CD4-positive, alpha-beta memory T cell (primary cell): ENCODE measurements at regions not wholly inside any gene's neighbourhood (a gene's known extent, or its start where the extent isn't known, plus 50 kb on each side); places are given as distances from the start of the nearest gene placed in this dataset.

Experiments
- CTCF ChIA-PET: fragments of 350-600 bp; sonication (Branson Sonifier 250); formaldehyde crosslinking; loops from one replicate; lab custom pipeline; 2021; ENCODE audit warnings: inconsistent platforms; ENCODE audit not compliant: partially characterized antibody; lab: Charles Lee
- POLR2A ChIA-PET: fragments of 350-600 bp; sonication (Branson Sonifier 250); formaldehyde crosslinking; loops from one replicate; lab custom pipeline; 2021; ENCODE audit not compliant: partially characterized antibody; lab: Charles Lee
- DNase-seq, 5 donors: peaks; one replicate each; pipeline versions ENCODE4 v3.0.0 to v3.0.0-alpha.2; 2020 to 2022; ENCODE audit warnings: mixed read lengths in 1 of 5
- H3K27ac ChIP-seq: one replicate; pipeline ENCODE4 v1.7.0; 2013; ENCODE audit warnings: low read depth, low read length
- H3K27me3 ChIP-seq: 2 replicates; pipeline ENCODE4 v1.7.0; 2013; ENCODE audit warnings: mild to moderate bottlenecking, low read length, moderate library complexity; ENCODE audit not compliant: insufficient read depth
- H3K36me3 ChIP-seq: 2 replicates; pipeline ENCODE4 v1.7.0; 2013; ENCODE audit warnings: mild to moderate bottlenecking, low read length, moderate library complexity; ENCODE audit not compliant: insufficient read depth
- H3K4me1 ChIP-seq: 2 replicates; pipeline ENCODE4 v1.7.0; 2013; ENCODE audit warnings: mild to moderate bottlenecking, low read length, moderate library complexity; ENCODE audit not compliant: insufficient read depth
- H3K4me3 ChIP-seq, 2 donors: one replicate each; pipeline ENCODE4 v1.7.0; 2013; ENCODE audit warnings: low read length in 2 of 2, mild to moderate bottlenecking in 1 of 2
- H3K9me3 ChIP-seq, 2 donors: one replicate each; pipeline ENCODE4 v1.7.0; 2013; ENCODE audit warnings: low read length in 2 of 2, control low read depth in 1 of 2; ENCODE audit not compliant: control insufficient read depth in 1 of 2
- H3K27ac Mint-ChIP-seq, 7 donors: one replicate each; pipeline ENCODE4 v1.8.0; 2020 to 2021; ENCODE audit warnings: mixed read lengths in 7 of 7, mild to moderate bottlenecking in 6 of 7, inconsistent platforms in 3 of 7, moderate library complexity in 3 of 7
- H3K27me3 Mint-ChIP-seq, 2 donors: one replicate each; pipeline ENCODE4 v1.8.0; 2020 to 2021; ENCODE audit warnings: mixed read lengths in 2 of 2
- H3K36me3 Mint-ChIP-seq, 2 donors: one replicate each; pipeline ENCODE4 v1.8.0; 2020 to 2021; ENCODE audit warnings: mixed read lengths in 2 of 2, inconsistent platforms in 1 of 2, mild to moderate bottlenecking in 1 of 2
- H3K4me1 Mint-ChIP-seq, 4 donors: one replicate each; pipeline ENCODE4 v1.8.0; 2020 to 2021; ENCODE audit warnings: mixed read lengths in 4 of 4, mild to moderate bottlenecking in 1 of 4
- H3K4me3 Mint-ChIP-seq, 8 donors: one replicate each; pipeline ENCODE4 v1.8.0; 2020 to 2021; ENCODE audit warnings: mixed read lengths in 8 of 8, mild to moderate bottlenecking in 7 of 8, moderate library complexity in 6 of 8, inconsistent platforms in 3 of 8
- H3K9me3 Mint-ChIP-seq, 8 donors: one replicate each; pipeline ENCODE4 v1.8.0; 2020 to 2021; ENCODE audit warnings: mixed read lengths in 8 of 8, mild to moderate bottlenecking in 5 of 8, inconsistent platforms in 3 of 8, moderate library complexity in 1 of 8
- intact Hi-C: fragments of 100-400 bp; cut with micrococcal nuclease; formaldehyde crosslinking; loops from one replicate; pipeline ENCODE4 v1.15.1; 2023

DNA sequence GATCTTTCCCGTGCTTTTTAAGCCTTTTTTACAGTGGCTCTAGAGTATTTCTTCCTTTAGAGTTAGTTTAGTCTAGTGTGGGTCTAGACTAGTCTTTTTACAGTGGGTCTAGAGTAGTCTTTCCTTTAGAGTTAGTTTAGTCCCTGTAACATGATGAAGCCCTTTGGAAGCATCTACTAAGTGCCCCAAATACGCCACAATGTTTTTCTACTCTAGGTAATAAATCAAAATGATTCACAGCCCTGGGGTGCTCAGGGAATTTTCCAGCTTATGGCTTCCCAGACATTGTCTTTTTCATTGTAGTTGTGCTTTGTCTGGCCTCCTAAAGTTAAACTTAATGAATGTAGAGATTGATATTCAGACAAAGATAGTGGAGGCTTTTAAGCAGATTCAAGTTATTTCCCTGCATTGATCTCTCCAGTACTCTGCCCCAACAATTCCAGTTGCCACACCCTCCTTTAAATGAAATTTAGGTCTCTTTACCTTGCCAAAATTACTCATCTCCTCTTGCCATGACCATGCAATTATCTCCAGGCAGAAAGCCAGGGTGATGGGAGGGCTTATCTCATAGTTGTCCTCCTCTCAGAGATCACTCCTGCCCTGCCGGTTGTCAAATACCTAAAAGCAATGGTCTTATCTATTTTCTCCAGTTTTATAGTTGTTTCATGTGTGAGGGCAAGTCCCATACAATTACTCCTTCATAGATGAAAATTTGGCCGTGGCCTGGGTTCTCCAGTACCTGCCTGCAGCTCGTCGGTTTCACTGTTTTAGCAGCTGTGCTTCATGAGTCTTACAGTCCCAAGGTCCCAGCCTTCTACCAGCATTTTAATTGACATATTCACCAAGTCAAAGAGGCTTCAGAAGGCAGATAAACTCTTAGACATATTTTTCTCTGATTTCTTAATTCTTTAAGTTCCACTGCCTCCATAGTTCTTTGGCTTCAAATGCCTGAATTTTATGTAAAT lies 794.0 kb upstream of the COX7C start:
- peaks cover 0 to 5% (median 0%) of the 10 kb centered on the region in 8 donors for H3K9me3 Mint-ChIP-seq
- H3K27me3 Mint-ChIP-seq, result no peaks in the 10 kb centered on the region
- no peak overlapping the region for H3K4me3 Mint-ChIP-seq
- peak overlapping the region in 1 of 7 donors; percentile 39 for H3K27ac Mint-ChIP-seq
- H3K4me3 ChIP-seq, result no peak overlapping the region
- H3K4me1 Mint-ChIP-seq, result no peaks in the 10 kb centered on the region
- no peaks in the 10 kb centered on the region for H3K36me3 ChIP-seq
- no peaks in the 10 kb centered on the region for H3K9me3 ChIP-seq
- H3K4me1 ChIP-seq, result no peaks in the 10 kb centered on the region
- H3K27me3 ChIP-seq, result no peaks in the 10 kb centered on the region
- intact Hi-C loops, result no loop called here
- no peak overlapping the region for H3K27ac ChIP-seq
- H3K36me3 Mint-ChIP-seq, result no peaks in the 10 kb centered on the region
- ChIA-PET POLR2A (no interaction called here), CTCF (no interaction called here)
- DNase-seq, result no peak

- no peak overlapping the region for H3K4me3 Mint-ChIP-seq
- POLR2A ChIA-PET, result no interaction called here
- intact Hi-C loops, result no loop called here
These were observed 779.0 kb upstream of the COX7C start for GRCh38 chr5:85838781-85839180.

DNA sequence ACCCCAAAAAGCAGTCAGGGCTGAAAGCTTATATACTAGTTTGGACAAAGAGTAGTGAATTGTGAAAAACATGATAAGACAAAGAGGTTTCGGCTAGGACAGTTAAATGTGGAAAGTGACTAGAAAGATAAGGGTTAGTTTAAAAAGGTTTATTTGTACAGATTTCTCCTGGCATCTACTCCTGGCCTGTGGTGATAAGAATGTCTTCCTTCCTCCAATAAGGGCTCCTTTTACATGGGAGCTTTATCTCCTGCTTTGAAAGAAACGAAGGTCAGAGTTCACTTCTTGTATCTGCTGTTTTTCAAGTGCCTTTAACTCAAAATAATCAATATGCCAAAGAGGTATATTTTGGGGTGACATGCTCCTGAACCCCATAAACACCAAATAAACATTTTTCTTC lies 776.1 kb upstream of the COX7C start:
- intact Hi-C loops, result no loop called here
- H3K36me3 Mint-ChIP-seq, result no peaks in the 10 kb centered on the region
- ChIA-PET CTCF (no interaction called here), POLR2A (no interaction called here)
- peaks cover 0 to 5% (median 2%) of the 10 kb centered on the region in 8 donors for H3K9me3 Mint-ChIP-seq
- Histone ChIP-seq H3K4me1 (no peaks in the 10 kb centered on the region), H3K36me3 (no peaks in the 10 kb centered on the region), H3K27ac (no peak overlapping the region), H3K4me3 (no peak overlapping the region), H3K27me3 (no peaks in the 10 kb centered on the region), H3K9me3 (no peaks in the 10 kb centered on the region)
- H3K4me3 Mint-ChIP-seq, result no peak overlapping the region
- no peak overlapping the region for H3K27ac Mint-ChIP-seq
- no peak for DNase-seq
- H3K4me1 Mint-ChIP-seq, result no peaks in the 10 kb centered on the region
- H3K27me3 Mint-ChIP-seq, result no peaks in the 10 kb centered on the region

More at GRCh38 chr5:85838781-85839180, 779.0 kb upstream of the COX7C start:
- H3K27ac ChIP-seq, result no peak overlapping the region
- Mint-ChIP-seq H3K9me3 (peaks cover 0 to 4% (median 2%) of the 10 kb centered on the region in 8 donors), H3K27me3 (no peaks in the 10 kb centered on the region), H3K4me1 (no peaks in the 10 kb centered on the region), H3K36me3 (no peaks in the 10 kb centered on the region), H3K27ac (no peak overlapping the region)
- H3K4me3 ChIP-seq, result no peak overlapping the region
- CTCF ChIA-PET, result no interaction called here
- H3K4me1 ChIP-seq, result no peaks in the 10 kb centered on the region
- no peak for DNase-seq
- H3K27me3 ChIP-seq, result no peaks in the 10 kb centered on the region
- no peaks in the 10 kb centered on the region for H3K9me3 ChIP-seq
- no peaks in the 10 kb centered on the region for H3K36me3 ChIP-seq

- Mint-ChIP-seq H3K36me3 (no peaks in the 10 kb centered on the region), H3K27me3 (no peaks in the 10 kb centered on the region), H3K4me1 (no peaks in the 10 kb centered on the region), H3K4me3 (no peak overlapping the region), H3K9me3 (peaks cover 0 to 5% (median 2%) of the 10 kb centered on the region in 8 donors), H3K27ac (no peak overlapping the region)
- no peak overlapping the region for H3K4me3 ChIP-seq
- H3K9me3 ChIP-seq, result no peaks in the 10 kb centered on the region
- H3K36me3 ChIP-seq, result no peaks in the 10 kb centered on the region
- H3K27me3 ChIP-seq, result no peaks in the 10 kb centered on the region
- ChIA-PET POLR2A (no interaction called here), CTCF (no interaction called here)
- intact Hi-C loops, result no loop called here
- H3K27ac ChIP-seq, result no peak overlapping the region
- no peak for DNase-seq
- H3K4me1 ChIP-seq, result no peaks in the 10 kb centered on the region
These were observed 774.2 kb upstream of the COX7C start for GRCh38 chr5:85843535-85843934.

GRCh38 chr5:85849411-85849810 lies 768.3 kb upstream of the COX7C start:
- CTCF ChIA-PET, result interaction anchor here (1.3 kb wide), 1 partner anchor 9 kb away, joined by 3 read pairs; no protein-coding TSS in a partner anchor
- no peak overlapping the region for H3K27ac Mint-ChIP-seq
- intact Hi-C loops, result no loop called here

DNA sequence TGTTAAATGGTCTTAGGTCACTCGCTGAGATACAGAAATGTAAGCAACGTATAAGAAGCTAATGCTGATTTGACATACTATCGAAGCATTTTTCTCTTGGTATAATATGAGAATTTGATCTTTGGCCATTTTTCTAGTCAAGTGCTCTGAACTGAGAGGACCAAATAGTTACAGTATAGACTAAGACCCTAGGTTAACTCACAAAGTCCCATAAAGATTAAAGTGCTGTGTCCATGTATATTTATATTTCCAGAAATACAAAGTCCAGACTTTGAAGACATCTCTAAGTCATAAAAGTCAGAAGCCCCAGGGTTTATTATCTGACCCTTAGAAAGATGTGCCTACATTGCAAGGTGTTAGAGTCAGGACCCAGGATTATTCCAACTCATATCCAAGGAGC lies 752.4 kb upstream of the COX7C start:
- intact Hi-C loops, result no loop called here
- Mint-ChIP-seq H3K27me3 (no peaks in the 10 kb centered on the region), H3K9me3 (peaks cover 0 to 8% (median 1%) of the 10 kb centered on the region in 8 donors), H3K4me3 (no peak overlapping the region), H3K4me1 (no peaks in the 10 kb centered on the region), H3K36me3 (no peaks in the 10 kb centered on the region), H3K27ac (no peak overlapping the region)
- no peaks in the 10 kb centered on the region for H3K36me3 ChIP-seq
- no peaks in the 10 kb centered on the region for H3K27me3 ChIP-seq
- no peak overlapping the region for H3K4me3 ChIP-seq
- POLR2A ChIA-PET, result no interaction called here
- CTCF ChIA-PET, result no interaction called here
- H3K9me3 ChIP-seq, result no peaks in the 10 kb centered on the region
- no peaks in the 10 kb centered on the region for H3K4me1 ChIP-seq
- H3K27ac ChIP-seq, result no peak overlapping the region
- no peak for DNase-seq

More at GRCh38 chr5:85849411-85849810, 768.3 kb upstream of the COX7C start:
- H3K9me3 Mint-ChIP-seq, result peaks cover 0 to 8% (median 4%) of the 10 kb centered on the region in 8 donors
- no peak for DNase-seq
- no peaks in the 10 kb centered on the region for H3K27me3 Mint-ChIP-seq
- no peak overlapping the region for H3K4me3 ChIP-seq
- H3K4me1 ChIP-seq, result no peaks in the 10 kb centered on the region
- H3K27ac ChIP-seq, result no peak overlapping the region
- H3K4me3 Mint-ChIP-seq, result no peak overlapping the region
- no peaks in the 10 kb centered on the region for H3K4me1 Mint-ChIP-seq
- H3K36me3 Mint-ChIP-seq, result no peaks in the 10 kb centered on the region
- H3K36me3 ChIP-seq, result no peaks in the 10 kb centered on the region
- no peaks in the 10 kb centered on the region for H3K9me3 ChIP-seq
- no peaks in the 10 kb centered on the region for H3K27me3 ChIP-seq
- POLR2A ChIA-PET, result no interaction called here

- H3K4me1 ChIP-seq, result no peaks in the 10 kb centered on the region
- no peak overlapping the region for H3K4me3 ChIP-seq
- Mint-ChIP-seq H3K36me3 (no peaks in the 10 kb centered on the region), H3K27ac (no peak overlapping the region), H3K27me3 (no peaks in the 10 kb centered on the region), H3K9me3 (peaks cover 0 to 7% (median 1%) of the 10 kb centered on the region in 8 donors), H3K4me3 (no peak overlapping the region), H3K4me1 (no peaks in the 10 kb centered on the region)
- DNase-seq, result no peak
- H3K27me3 ChIP-seq, result no peaks in the 10 kb centered on the region
- no peaks in the 10 kb centered on the region for H3K9me3 ChIP-seq
- H3K36me3 ChIP-seq, result no peaks in the 10 kb centered on the region
- intact Hi-C loops, result no loop called here
- POLR2A ChIA-PET, result no interaction called here
- no peak overlapping the region for H3K27ac ChIP-seq
- CTCF ChIA-PET, result no interaction called here
These were observed 749.7 kb upstream of the COX7C start for GRCh38 chr5:85868070-85868469.
